ENCODE measurements at regions not wholly inside any gene's neighbourhood (a gene's known extent, or its start where the extent isn't known, plus 50 kb on each side); places are given as distances from the start of the nearest gene placed in this dataset.
"Not testable (repeated sequence)": the region's sequence is repeated elsewhere in the genome, so short reads cannot be mapped to it uniquely, and the experiment has no call there.

GRCh38 chr2:161041356-161041755, 118.9 kb upstream of the TANK start:
- DNase-seq: no peak

DNA sequence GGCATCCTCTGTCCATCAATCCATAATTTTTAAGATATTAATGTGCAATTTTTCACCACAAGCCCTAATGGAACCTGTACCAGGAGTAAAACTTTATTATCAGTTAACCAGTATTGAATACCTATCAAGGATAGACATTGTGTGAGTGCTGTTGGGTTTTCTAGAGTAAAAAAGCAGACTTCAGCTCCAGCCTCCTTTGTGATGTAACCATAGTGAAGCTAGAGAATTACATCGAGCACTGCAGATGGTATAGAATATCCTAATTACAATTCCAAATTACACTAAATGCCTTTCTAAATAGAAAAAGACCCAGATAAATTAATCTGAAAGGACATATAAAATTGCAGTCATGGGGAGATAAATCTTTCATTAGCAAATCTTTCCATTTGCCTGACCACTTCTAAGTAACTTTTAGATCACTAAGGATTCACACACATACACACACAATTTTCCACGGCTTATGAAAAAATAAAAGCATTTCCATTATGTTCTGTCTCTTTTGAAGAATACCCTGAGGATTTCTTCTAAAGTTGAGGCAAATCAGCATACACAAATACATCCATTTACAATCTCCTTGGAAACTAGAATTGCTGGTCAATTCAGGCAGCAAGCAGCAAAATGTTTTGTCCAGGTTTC, 117.1 kb upstream of the TANK start:
- DNase-seq: no peak

DNA sequence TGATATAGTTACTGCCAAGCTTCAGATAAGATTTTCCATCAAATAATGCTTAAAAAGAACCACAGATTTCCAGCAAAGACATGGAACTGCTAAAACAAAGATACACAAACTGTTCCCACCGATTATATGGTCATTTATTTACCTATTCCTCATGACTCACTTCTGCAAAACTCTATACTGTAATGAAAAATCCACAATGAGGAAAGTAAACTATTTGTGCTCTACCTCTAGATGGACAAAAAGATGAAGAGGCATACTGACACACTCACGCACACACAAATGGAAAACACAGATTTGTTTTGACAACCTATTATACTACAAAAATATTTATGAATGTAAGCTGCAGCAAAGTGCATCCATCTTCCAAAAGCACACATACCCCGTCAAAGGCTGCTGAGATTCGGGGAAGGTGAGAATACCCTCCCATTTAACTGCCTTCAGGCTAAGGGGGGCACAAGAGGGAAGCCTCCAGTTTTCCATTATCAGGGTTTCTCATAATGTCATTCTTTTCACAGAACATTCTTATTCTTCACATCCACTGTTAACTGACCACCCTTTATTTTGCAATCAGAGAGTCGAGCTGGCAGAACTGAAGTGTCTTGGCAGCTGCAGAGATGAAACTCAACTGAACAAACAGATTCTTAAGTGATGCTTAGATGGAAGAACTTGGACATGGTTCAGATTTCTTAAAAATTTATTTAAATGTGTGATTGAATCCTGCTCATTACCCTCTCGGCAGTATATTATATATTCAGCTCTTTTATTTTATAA, 115.9 kb upstream of the TANK start:
- DNase-seq: no peak

- DNase-seq: no peak
These were observed 115.3 kb upstream of the TANK start for GRCh38 chr2:161044921-161045320.

DNA sequence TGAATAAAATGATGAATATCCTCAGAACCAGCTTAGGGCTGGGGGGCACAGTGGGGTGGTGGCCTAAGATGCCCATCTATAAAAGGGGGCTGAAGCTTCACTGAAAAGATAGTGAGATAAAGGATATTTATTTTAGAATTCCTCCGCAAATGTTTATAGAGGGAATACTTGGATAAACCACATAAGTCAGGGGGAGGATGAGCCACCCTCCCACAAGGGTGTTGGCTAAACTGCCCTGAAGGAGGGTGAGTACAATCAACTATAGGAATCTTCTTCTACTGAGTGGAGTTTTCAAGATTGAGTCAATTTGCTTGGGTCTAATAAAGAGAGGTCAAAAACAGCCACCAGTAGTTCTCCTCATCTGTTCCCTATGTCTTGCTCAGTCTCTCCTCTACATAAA, 114.5 kb upstream of the TANK start:
- no peak for DNase-seq

DNA sequence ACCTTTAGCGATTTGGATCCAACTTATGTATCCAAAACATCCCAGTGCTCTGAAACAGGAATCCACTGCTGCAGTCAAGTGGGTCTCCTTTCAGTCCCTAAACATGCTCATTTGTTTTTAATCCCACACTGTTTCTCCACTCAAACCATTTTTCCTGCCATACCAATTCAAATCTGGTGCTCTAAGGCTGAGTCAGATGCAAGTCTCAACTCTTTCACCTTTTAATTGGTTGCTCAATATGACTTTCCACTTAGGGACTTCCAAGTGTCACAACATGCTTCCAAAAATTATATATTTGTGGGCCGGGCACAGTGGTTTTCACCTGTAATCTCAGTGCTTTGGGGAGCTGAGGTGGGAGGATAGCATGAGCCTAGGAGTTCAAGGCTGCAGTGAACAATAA, 113.4 kb upstream of the TANK start:
- no peak for DNase-seq

DNA sequence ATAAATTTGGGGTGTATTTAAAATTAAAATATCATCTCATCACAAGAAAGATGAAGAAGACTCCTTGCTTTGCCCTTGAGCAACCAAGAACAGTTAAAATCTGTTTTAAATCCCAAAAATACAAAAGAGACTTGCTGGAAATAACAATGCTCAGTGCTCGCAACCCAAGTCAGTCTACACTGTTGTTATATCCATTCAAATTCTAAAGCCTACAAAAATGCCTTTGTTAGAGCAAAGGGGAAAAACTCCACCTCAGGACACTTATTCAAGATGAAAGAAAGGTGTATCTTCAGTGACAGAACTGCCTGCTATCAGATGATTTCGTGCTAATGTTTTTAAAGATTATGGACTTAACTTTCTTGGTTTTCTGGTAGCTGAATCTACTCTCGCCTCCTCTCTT, 111.9 kb upstream of the TANK start:
- no peak for DNase-seq

DNA sequence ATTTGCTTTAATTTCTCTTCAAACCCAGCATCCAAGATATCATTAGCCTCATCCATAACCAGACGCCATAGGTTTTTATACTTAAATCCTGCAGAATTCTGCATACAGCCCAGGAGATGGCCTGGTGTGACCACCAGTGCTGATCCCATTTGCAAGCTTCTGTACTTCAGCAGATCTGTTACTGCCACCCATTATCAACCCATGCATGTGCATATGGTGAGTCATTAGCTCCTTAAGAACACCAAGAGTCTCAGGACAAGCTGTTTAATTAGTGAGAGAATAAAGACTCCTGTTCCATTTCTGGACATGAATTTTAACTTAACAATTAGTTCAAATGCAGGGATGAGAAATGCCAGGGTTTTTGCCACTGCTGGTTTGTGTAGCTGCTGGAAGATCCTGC, 110.7 kb upstream of the TANK start:
- DNase-seq: no peak

DNA sequence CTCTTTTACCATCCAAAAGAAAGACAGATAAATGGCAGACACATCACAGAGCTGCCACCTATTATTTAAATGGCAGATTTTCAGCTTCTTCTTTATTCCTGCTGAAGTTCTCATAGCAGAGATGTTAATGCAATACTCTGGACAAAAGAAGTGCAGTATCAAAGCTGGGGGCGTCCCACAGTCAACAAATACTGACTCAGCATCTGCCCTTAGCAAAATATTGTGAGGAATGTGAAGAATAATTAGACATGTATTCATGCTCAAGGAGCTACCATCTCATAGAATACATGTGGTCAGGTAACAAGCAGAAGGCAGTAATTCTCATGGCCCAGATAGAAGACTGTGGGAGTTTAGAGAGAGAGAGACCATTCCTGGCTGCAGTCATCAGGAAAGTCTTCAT, 108.0 kb upstream of the TANK start:
- no peak for DNase-seq

DNA sequence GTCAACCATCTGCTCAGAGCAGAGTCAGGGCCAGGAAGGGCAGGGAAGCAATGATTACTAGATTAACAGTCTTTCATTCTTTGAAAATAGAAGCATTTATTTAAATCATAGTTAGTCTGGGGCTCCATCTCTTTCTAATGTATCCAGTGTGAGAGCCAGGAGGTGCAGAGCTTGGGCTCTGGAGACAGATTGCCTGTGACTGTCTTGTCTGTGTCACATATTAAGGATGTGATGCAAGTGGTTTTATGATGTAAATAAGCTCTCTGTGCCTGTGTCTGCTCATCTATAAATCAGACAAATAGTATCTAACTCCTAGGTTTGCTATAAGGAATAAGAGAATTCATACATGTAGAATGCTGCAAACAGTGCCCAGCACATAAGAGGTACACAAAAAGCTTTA, 104.9 kb upstream of the TANK start:
- DNase-seq: no peak

GRCh38 chr2:161059388-161059787, 100.8 kb upstream of the TANK start:
- DNase-seq: no peak

- DNase-seq: no peak
These were observed 98.4 kb upstream of the TANK start for GRCh38 chr2:161061786-161062185.

DNA sequence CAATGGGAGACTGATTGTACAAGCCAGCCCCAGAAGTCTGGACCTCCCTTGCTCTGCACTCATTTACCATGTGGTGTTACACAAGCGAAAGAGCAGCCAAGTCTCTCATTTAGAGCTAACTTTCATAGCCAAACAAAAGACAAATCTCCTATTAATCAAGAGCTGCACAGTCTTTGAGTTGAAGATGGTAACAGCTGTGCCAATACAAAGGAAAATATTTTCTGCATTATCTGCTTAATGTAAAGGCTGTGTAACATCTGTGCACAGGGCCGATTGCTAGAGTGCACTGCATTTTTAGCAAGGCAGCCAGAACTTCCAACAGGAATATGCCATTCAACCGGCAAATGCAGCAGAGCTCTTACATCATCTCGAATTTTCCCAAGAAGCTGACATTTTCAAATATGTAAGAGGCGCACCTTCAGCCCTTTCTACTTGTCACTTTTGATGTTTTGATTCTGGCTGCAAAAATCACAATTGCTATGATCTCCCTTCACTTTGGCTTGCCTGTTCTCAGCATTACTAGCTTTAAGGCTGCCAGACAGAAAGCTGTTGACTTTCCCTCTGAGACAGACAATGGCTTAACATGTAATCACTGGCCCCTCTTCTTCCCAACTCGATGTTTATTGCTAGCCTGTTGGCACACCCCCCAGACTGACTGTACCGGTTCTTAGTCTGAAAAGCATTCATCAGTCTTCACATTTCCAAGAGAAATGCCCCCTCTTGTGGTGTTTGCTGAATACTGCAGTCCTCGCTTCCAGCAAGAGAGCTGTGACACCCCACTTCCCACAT, 96.9 kb upstream of the TANK start:
- peak; percentile 78 for DNase-seq

DNA sequence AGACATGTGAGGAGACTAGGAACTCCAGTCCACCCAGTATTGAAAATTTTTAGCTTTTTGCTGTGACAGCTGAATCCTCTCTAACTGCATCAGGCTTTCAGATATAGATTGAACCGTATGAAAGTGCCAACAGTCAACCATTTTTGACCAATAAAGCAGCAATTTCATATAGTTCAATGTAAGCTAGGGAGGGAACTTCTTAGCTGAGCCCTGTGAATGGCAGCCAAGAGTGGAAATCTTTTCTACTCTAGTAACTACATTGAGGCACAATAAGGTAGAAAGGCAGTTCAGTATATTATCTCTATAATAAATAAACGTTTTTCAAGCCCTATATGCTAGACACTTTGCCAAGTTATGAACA, 96.3 kb upstream of the TANK start:
- no peak for DNase-seq

GRCh38 chr2:161067846-161068350, 92.3 kb upstream of the TANK start:
- no peak for DNase-seq

- no peak for DNase-seq
These were observed 91.6 kb upstream of the TANK start for GRCh38 chr2:161068670-161069069.

DNA sequence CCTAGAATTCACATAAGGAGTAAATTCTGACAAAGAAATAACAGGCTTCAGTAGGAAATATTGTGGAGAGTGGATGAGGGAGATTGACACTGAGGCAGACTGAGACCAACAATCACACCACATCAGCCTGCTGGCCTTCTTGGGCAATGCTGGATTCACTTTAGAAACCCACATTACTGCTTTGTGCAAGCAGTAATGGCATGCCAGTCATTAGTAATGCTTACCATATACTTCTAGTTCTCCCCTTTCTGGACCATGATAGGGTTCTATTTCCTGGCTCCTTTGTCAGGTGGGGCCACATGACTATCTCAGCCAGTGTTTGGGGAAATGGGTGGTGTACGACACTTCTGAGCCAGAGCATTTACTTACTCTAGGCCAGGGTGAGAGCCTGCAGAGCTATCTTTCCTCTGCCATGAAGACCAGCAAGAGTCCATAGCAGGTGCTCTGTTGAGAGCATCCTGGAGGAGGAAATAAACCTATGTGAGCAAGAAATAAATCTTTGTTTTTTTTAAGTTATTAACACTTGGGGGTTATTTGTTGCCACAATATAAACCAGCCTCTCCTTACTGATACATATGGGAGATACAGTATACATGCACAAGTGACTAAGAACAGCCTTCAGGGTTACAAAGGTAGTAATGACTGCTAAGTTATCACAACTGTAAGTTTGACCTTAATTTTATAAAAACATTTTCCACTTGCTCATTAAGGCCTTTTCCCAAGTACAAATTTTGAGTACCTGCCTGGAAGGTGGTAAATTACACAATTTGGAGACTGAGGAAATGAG, 89.3 kb upstream of the TANK start:
- no peak for DNase-seq

GRCh38 chr2:161072436-161072835, 87.8 kb upstream of the TANK start:
- DNase-seq: not testable (repeated sequence)

GRCh38 chr2:161075701-161076100, 84.5 kb upstream of the TANK start:
- no peak for DNase-seq

DNA sequence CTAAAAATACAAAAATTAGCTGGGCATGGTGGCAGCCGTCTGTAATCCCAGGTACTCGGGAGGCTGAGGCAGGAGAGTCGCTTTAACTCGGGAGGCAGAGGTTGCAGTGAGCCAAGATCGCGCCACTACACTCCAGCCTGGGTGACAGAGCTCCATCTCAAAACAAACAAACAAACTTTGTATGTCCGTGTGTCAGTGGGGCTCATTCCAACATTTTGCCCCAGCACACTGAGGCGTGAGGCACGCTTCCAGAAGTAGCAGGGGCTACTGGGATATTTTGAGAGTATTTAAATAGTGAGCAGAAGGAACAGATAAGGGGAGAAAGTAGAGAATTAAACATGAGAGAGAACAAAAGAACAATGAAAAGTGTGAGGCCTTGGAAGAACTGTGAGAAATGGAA, 83.3 kb upstream of the TANK start:
- no peak for DNase-seq

DNA sequence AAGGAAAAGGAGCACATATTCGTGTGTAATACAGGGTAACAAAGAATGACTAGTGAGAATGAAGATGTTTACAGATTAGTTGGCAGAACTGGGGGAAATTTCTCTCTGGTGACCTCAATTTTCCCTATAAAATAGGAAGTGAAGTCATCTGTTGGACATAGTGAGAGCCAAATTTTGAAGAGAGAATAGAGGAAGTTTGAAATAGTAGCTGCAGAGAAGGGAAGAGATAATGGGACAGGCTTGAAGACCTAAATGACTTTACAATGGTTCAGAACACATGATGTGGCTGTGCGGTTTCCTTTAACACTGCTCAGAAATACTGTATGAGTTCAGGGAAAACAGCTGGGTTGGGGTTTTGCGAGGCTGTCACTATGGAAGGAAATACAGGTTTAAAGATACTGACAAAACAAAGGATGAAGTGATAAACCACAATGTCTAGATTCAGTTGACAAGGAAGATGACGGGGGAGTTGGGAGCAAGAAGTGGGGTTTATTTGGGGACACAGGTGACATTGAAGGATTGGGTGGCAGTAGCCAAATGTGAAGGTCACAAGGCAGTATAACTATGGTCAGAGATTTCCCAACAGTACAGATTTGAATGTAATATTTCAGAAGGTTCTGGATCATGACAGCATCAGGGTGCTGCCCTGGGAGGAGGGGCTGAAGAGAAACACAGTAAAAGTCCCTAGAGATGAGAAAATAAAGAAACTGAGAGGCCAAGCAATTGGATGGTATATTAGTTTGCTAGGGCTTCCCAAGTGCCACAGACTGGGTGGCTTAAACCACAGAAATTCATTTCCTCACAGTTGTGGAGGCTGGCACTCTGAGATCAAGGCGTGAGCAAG, 82.6 kb upstream of the TANK start:
- DNase-seq: peak; percentile 76

GRCh38 chr2:161078211-161078539, 82.1 kb upstream of the TANK start:
- DNase-seq: no peak
